Psoas muscle (tissue), 7 donors: ENCODE measurements at regions not wholly inside any gene's neighbourhood (a gene's known extent, or its start where the extent isn't known, plus 50 kb on each side); places are given as distances from the start of the nearest gene placed in this dataset.
"Not testable (repeated sequence)": the region's sequence is repeated elsewhere in the genome, so short reads cannot be mapped to it uniquely, and the experiment has no call there.

Experiments
- ATAC-seq, 4 donors: fragments of 200-7000 bp; cut with Tn5 transposase; one replicate each; pipeline ENCODE4 v1.9.1; 2020; ENCODE audit warnings: moderate library complexity in 3 of 4, mild to moderate bottlenecking in 2 of 4
- DNase-seq, 2 donors: peaks; one replicate each; pipeline ENCODE4 v3.0.0-alpha.2; 2020
- H3K27ac ChIP-seq: fragments of 200-600 bp; one replicate; pipeline ENCODE4 v1.8.0; 2022
- H3K27me3 ChIP-seq, 3 donors: fragments of 200-600 bp in 1 of 3; one replicate each; pipeline versions ENCODE4 v1.6.1 to v1.8.0; 2013 to 2022; ENCODE audit warnings: low read length in 2 of 3, mild to moderate bottlenecking in 2 of 3, moderate library complexity in 1 of 3; ENCODE audit not compliant: insufficient read depth in 3 of 3
- H3K36me3 ChIP-seq, 2 donors: fragments of 200-600 bp in 1 of 2; one replicate each; pipeline versions ENCODE4 v1.6.1 to v1.8.0; 2013 to 2022; ENCODE audit warnings: low read depth in 1 of 2, mild to moderate bottlenecking in 1 of 2, moderate library complexity in 1 of 2; ENCODE audit not compliant: insufficient read depth in 1 of 2
- H3K4me1 ChIP-seq: fragments of 200-600 bp; one replicate; pipeline ENCODE4 v1.8.0; 2022
- H3K4me3 ChIP-seq: fragments of 200-600 bp; one replicate; pipeline ENCODE4 v1.8.0; 2022; ENCODE audit warnings: mild to moderate bottlenecking
- H3K9me3 ChIP-seq: fragments of 200-600 bp; one replicate; pipeline ENCODE4 v1.8.0; 2022
- CTCF ChIP-seq: fragments of 200-600 bp; IDR thresholded peaks from one replicate; pipeline ENCODE4 v1.8.0; 2022; ENCODE audit warnings: antibody characterized with exemption
- WGBS, 3 donors: extraction: QIAGEN DNeasy Blood & Tissue Kit; methylation state at CpG; one replicate each; pipeline versions ENCODE4 v1.1.6 to v1.1.7; 2013; 5-methylcytosine and 5-hydroxymethylcytosine counted together
- intact Hi-C, 2 donors: fragments of 100-400 bp; cut with DNase I; formaldehyde crosslinking; loops; one replicate each; pipeline versions ENCODE4 v1.11.0 to v1.14.2; 2022
- donor health status: healthy with polysubstance abuse.
- donor health status: DM: no; HTN: no; CAD: no; lungs with moderate emphysema.
- donor health status: Bipolar disorder and iron deficiency.
- donor health status: healthy.
- donor health status: DM: yes; HTN: yes; CAD: no.
- donor health status: DM: no; HTN: no; CAD: no.
- donor health status: DM: yes; HTN: yes; CAD: no.

GRCh38 chr10:7056216-7056615, 354.6 kb downstream of the SFMBT2 start:
- Histone ChIP-seq H3K27me3 (no peaks in the 10 kb centered on the region), H3K4me1 (no peaks in the 10 kb centered on the region), H3K27ac (no peak overlapping the region), H3K36me3 (no peaks in the 10 kb centered on the region), H3K9me3 (no peaks in the 10 kb centered on the region), H3K4me3 (no peak overlapping the region)
- 50 to 75% (median 54%) methylated on average over 4 of the region's 4 CpGs for WGBS, 3 donors
- no peak for TF ChIP-seq CTCF
- no peak for DNase-seq
- intact Hi-C loops = no loop called here
- ATAC-seq = no peak

GRCh38 chr10:7054915-7055314, 355.9 kb downstream of the SFMBT2 start:
- intact Hi-C loops = no loop called here
- TF ChIP-seq CTCF = no peak
- 65 to 68% (median 66%) methylated on average over 6 of the region's 6 CpGs for WGBS, 3 donors

GRCh38 chr10:7053195-7053594, 357.6 kb downstream of the SFMBT2 start:
- Histone ChIP-seq H3K27ac (no peak overlapping the region), H3K36me3 (no peaks in the 10 kb centered on the region), H3K4me1 (no peaks in the 10 kb centered on the region), H3K9me3 (no peaks in the 10 kb centered on the region), H3K4me3 (no peak overlapping the region), H3K27me3 (no peaks in the 10 kb centered on the region)
- 71 to 82% (median 78%) methylated on average over 3 of the region's 3 CpGs for WGBS, 3 donors
- DNase-seq (no peak), ATAC-seq (no peak)
- TF ChIP-seq CTCF = no peak
- intact Hi-C loops = no loop called here

More at GRCh38 chr10:7054915-7055314, 355.9 kb downstream of the SFMBT2 start:
- no peaks in the 10 kb centered on the region for H3K36me3 ChIP-seq
- ATAC-seq (no peak), DNase-seq (no peak)
- H3K27ac ChIP-seq = no peak overlapping the region
- H3K4me1 ChIP-seq = no peaks in the 10 kb centered on the region
- H3K9me3 ChIP-seq = no peaks in the 10 kb centered on the region
- no peaks in the 10 kb centered on the region for H3K27me3 ChIP-seq
- no peak overlapping the region for H3K4me3 ChIP-seq

GRCh38 chr10:7050024-7050423, 360.8 kb downstream of the SFMBT2 start:
- H3K27me3 ChIP-seq, H3K36me3 ChIP-seq, intact Hi-C loops, H3K27ac ChIP-seq, H3K4me3 ChIP-seq, H3K4me1 ChIP-seq, DNase-seq, ATAC-seq, H3K9me3 ChIP-seq: not testable (repeated sequence)
- 88 to 92% (median 91%) methylated on average over 3 of the region's 3 CpGs for WGBS, 3 donors

- intact Hi-C loops = no loop called here
- H3K27me3 ChIP-seq = no peaks in the 10 kb centered on the region
- no peak overlapping the region for H3K27ac ChIP-seq
- WGBS, 3 donors = 82 to 86% (median 83%) methylated on average over 6 of the region's 6 CpGs
- H3K4me3 ChIP-seq = no peak overlapping the region
- H3K4me1 ChIP-seq = no peaks in the 10 kb centered on the region
- TF ChIP-seq CTCF = no peak
- no peaks in the 10 kb centered on the region for H3K36me3 ChIP-seq
- no peak for DNase-seq
- no peaks in the 10 kb centered on the region for H3K9me3 ChIP-seq
- ATAC-seq = no peak
Observed at GRCh38 chr10:7048061-7048460, 362.8 kb downstream of the SFMBT2 start.
